BLaER1 treated with 17β-estradiol and CSF1 and Interleukin-3, amounts not matched to agents 10 nM and 100 nM (cell line): ENCODE measurements at regions not wholly inside any gene's neighbourhood (a gene's known extent, or its start where the extent isn't known, plus 50 kb on each side); places are given as distances from the start of the nearest gene placed in this dataset.

Experiments used
- H3K27ac ChIP-seq, 11 experiments: shearing (Covaris generic); formaldehyde crosslinking; 2 replicates each; pipeline ENCODE4 v1.8.1; 2022
- H3K27me3 ChIP-seq, 11 experiments: shearing (Covaris generic); formaldehyde crosslinking; 2 replicates each; pipeline ENCODE4 v1.8.1; 2022
- H3K36me3 ChIP-seq, 11 experiments: shearing (Covaris generic); formaldehyde crosslinking; 2 replicates each; pipeline ENCODE4 v1.8.1; 2022
- H3K4me1 ChIP-seq, 10 experiments: shearing (Covaris generic); formaldehyde crosslinking; 2 replicates each; pipeline ENCODE4 v1.8.1; 2022
- H3K4me2 ChIP-seq, 11 experiments: shearing (Covaris generic); formaldehyde crosslinking; 2 replicates each; pipeline ENCODE4 v1.8.1; 2022
- H3K4me3 ChIP-seq, 10 experiments: shearing (Covaris generic); formaldehyde crosslinking; 2 replicates each; pipeline ENCODE4 v1.8.1; 2022
- H3K9ac ChIP-seq, 11 experiments: shearing (Covaris generic); formaldehyde crosslinking; 2 replicates each; pipeline ENCODE4 v1.8.1; 2022
- H3K9me3 ChIP-seq, 11 experiments: shearing (Covaris generic); formaldehyde crosslinking; replicated peaks in 1 of 11; 2 replicates each; pipeline ENCODE4 v1.8.1; 2022
- H4K20me1 ChIP-seq, 11 experiments: shearing (Covaris generic); formaldehyde crosslinking; 2 replicates each; pipeline ENCODE4 v1.8.1; 2022
- Cebpa-rat ChIP-seq, 11 experiments: shearing (Covaris generic); IDR thresholded peaks; 2 replicates each; pipeline ENCODE4 v1.8.1; 2022

DNA sequence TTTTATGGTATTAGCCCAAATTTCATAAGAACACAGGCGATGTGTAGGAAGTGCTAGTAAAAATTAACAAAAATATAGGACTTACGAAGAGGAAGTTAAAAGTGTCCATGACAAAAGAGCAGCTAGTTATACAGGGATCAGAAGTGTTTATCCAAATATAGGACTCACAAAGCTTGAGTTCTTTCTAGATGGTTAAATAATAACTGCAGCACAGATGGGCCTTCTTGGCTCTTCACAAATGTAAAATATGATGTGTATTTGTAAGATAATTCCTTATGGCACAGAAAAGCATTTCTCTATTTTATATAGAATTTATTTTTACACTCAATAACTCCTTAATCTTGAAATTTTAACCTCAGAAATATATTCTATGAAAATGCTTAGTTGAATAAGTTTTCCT, 100.9 kb upstream of the SPHKAP start:
- H3K27ac ChIP-seq: no peak overlapping the region
- no peak overlapping the region for H3K4me2 ChIP-seq
- no peak for TF ChIP-seq Cebpa-rat (IDR thresholded peaks at IDR 0.05)
- no peaks in the 10 kb centered on the region for H3K36me3 ChIP-seq
- no peaks in the 10 kb centered on the region for H3K4me1 ChIP-seq
- H3K9ac ChIP-seq: no peak overlapping the region
- no peaks in the 10 kb centered on the region for H3K9me3 ChIP-seq
- no peak overlapping the region for H3K4me3 ChIP-seq
- no peaks in the 10 kb centered on the region for H3K27me3 ChIP-seq
- H4K20me1 ChIP-seq: no peaks in the 10 kb centered on the region

DNA sequence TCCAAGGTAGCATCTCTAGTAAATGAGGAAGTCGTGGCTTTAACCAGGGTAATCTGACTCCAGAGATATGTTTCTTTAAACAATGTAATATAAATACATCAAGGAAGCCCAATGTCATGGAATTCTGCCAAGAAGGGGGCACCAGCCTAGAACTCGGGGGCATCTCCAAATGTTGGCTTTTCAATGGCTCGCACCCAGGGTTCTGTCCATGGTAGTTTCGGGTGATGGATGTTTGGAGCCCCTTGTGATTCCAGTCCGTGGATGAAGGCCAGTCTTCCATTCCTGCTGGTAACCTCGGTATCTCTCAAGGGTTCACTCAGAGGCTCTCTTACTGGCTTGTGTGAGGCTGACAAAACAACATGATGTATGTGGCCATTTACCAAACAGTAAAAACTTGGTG, 91.7 kb upstream of the SPHKAP start:
- no peak for TF ChIP-seq Cebpa-rat (IDR thresholded peaks at IDR 0.05)
- Histone ChIP-seq H3K27ac (no peak overlapping the region), H3K4me1 (no peaks in the 10 kb centered on the region), H4K20me1 (no peaks in the 10 kb centered on the region), H3K4me3 (no peak overlapping the region), H3K36me3 (no peaks in the 10 kb centered on the region), H3K9ac (no peak overlapping the region), H3K27me3 (no peaks in the 10 kb centered on the region), H3K4me2 (no peak overlapping the region), H3K9me3 (no peaks in the 10 kb centered on the region)

DNA sequence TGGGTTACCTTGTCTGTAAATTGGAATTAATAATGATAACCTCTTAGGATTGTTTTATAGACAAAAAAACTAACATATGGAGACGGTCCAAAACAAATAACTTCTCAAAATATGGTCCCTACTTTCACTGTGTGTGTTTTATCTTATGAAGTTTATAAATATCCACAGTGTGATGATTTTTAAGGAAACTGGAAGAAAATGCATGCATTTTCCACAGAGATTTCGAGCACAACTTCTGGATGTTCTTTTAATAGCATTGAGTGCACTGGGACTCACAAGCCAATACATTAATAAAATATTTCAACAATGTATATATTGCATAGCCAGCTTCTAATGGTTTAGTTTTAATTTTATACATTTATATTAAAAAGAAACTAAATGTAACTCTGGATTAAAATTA, 87.9 kb upstream of the SPHKAP start:
- no peaks in the 10 kb centered on the region for H3K27me3 ChIP-seq
- no peak for TF ChIP-seq Cebpa-rat (IDR thresholded peaks at IDR 0.05)
- no peak overlapping the region for H3K4me2 ChIP-seq
- no peaks in the 10 kb centered on the region for H3K36me3 ChIP-seq
- no peak overlapping the region for H3K27ac ChIP-seq
- H3K9me3 ChIP-seq: no peaks in the 10 kb centered on the region
- H3K4me1 ChIP-seq: no peaks in the 10 kb centered on the region
- no peak overlapping the region for H3K9ac ChIP-seq
- no peak overlapping the region for H3K4me3 ChIP-seq
- H4K20me1 ChIP-seq: no peaks in the 10 kb centered on the region; a peak in 1 of 22 replicates

DNA sequence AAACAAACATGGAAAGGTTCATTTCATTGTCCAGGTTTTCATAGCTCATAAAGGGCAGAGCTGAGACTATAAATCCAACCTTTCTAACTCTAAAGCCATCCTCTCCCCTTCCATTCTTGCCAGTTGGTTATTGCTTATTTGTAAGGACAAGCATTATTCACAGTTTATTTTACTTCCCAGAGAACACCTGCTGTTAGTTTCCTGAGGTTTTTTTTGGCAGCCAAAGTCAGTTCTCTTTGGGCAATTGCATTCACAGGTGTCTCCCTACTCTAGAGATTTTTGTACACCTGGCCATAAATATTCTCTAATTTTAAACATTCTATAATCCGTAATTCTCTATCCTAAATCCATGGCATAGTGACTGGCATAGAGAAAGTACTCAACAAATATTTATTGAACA, 87.3 kb upstream of the SPHKAP start:
- no peaks in the 10 kb centered on the region; a peak in 1 of 22 replicates for H4K20me1 ChIP-seq
- H3K36me3 ChIP-seq: no peaks in the 10 kb centered on the region
- no peak overlapping the region for H3K9ac ChIP-seq
- H3K27ac ChIP-seq: no peak overlapping the region
- no peak overlapping the region for H3K4me2 ChIP-seq
- no peak overlapping the region for H3K4me3 ChIP-seq
- no peaks in the 10 kb centered on the region for H3K4me1 ChIP-seq
- no peak for TF ChIP-seq Cebpa-rat (IDR thresholded peaks at IDR 0.05)
- H3K9me3 ChIP-seq: no peaks in the 10 kb centered on the region
- H3K27me3 ChIP-seq: no peaks in the 10 kb centered on the region

DNA sequence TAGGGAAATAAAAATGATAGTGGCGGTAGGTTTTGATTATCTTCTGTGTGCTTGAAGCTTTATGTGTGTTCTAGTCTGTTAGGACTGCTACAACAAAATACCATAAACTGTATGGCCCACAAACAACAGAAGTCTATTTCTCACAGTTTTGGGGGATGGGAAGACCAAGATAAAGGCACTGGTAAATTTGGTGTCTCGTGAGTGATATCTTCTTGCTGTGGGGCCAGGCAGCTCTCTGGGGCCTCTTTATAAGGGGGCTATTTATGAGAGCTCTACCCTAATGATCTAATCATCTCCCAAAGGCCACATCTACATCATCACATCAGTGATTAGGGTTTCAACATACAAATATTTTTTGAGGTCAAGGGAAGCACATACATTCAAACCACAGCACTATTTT, 86.8 kb upstream of the SPHKAP start:
- Histone ChIP-seq H3K4me1 (no peaks in the 10 kb centered on the region), H3K27me3 (no peaks in the 10 kb centered on the region), H3K4me3 (no peak overlapping the region), H3K27ac (no peak overlapping the region), H3K9me3 (no peaks in the 10 kb centered on the region), H3K9ac (no peak overlapping the region), H3K36me3 (no peaks in the 10 kb centered on the region), H4K20me1 (no peaks in the 10 kb centered on the region; a peak in 1 of 22 replicates), H3K4me2 (no peak overlapping the region)
- no peak for TF ChIP-seq Cebpa-rat (IDR thresholded peaks at IDR 0.05)

DNA sequence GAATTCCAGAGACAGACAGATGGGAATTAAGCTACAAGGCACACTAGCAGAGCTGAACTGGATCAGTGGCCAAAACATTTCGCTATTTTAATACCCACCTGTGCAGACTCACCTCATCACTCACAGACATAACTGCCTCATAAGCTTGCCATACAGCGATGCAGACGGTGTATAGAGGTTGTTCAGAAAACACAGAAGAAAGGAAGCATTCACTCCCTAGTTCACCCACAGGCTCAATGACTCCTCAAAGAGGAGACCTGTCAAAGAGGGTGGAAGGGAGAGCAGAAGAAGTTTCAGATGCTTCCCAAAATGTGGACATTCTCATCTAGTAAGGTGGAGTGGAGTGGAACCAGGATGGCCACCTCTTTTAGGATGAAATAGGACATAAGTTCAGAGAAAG, 81.7 kb upstream of the SPHKAP start:
- H3K4me1 ChIP-seq: no peaks in the 10 kb centered on the region
- H3K9ac ChIP-seq: no peak overlapping the region
- no peaks in the 10 kb centered on the region for H3K27me3 ChIP-seq
- H3K4me2 ChIP-seq: no peak overlapping the region
- no peaks in the 10 kb centered on the region for H3K9me3 ChIP-seq
- no peaks in the 10 kb centered on the region for H3K36me3 ChIP-seq
- no peak overlapping the region for H3K4me3 ChIP-seq
- no peaks in the 10 kb centered on the region; a peak in 1 of 22 replicates for H4K20me1 ChIP-seq
- no peak for TF ChIP-seq Cebpa-rat (IDR thresholded peaks at IDR 0.05)
- H3K27ac ChIP-seq: no peak overlapping the region

DNA sequence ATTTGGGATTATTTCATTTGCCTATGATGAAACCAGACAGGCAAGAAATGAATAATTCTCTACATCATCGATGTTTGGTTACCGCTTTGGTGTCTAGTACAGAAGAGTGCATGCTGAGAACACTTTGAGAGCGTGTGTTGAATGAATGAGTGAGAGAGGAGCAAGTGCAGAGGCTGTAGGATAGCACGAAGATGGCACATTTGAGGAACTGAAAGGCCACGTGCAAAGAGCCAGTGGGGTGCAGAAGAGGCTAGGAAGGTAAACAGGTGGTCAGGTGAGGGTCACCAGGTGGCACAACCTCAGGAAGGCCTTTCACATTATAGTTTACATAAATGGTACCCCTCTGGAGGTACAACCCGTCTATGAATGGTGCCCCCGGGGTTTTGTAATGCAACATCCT, 80.1 kb upstream of the SPHKAP start:
- Histone ChIP-seq H4K20me1 (no peaks in the 10 kb centered on the region), H3K9ac (no peak overlapping the region), H3K27ac (no peak overlapping the region), H3K27me3 (no peaks in the 10 kb centered on the region), H3K4me1 (no peaks in the 10 kb centered on the region), H3K36me3 (no peaks in the 10 kb centered on the region), H3K4me2 (no peak overlapping the region), H3K4me3 (no peak overlapping the region), H3K9me3 (no peaks in the 10 kb centered on the region)
- TF ChIP-seq Cebpa-rat (IDR thresholded peaks at IDR 0.05): no peak

DNA sequence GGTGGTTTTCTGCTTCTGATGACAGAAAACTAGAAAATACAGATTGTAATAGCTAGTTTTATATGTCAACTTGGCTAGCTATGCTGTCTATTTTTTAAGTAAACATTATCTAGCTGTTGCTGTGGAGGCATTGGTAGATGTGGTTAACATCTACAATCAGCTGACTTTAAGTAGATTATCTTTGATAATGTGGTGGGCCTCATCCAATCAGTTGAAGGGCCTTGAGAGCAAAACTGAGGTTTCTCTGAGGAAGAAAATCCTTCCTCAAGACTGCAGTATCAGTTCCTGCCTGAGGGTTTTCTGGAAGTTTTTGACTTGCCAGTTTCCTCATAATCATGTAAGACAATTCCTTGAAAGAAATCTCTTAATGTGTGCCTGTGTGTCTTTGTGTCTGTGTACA, 75.9 kb upstream of the SPHKAP start:
- H4K20me1 ChIP-seq: no peaks in the 10 kb centered on the region
- no peaks in the 10 kb centered on the region for H3K36me3 ChIP-seq
- H3K4me2 ChIP-seq: no peak overlapping the region
- no peak overlapping the region for H3K4me3 ChIP-seq
- H3K4me1 ChIP-seq: no peaks in the 10 kb centered on the region
- TF ChIP-seq Cebpa-rat (IDR thresholded peaks at IDR 0.05): no peak
- H3K9me3 ChIP-seq: no peaks in the 10 kb centered on the region
- H3K27ac ChIP-seq: no peak overlapping the region
- no peak overlapping the region for H3K9ac ChIP-seq
- H3K27me3 ChIP-seq: no peaks in the 10 kb centered on the region

DNA sequence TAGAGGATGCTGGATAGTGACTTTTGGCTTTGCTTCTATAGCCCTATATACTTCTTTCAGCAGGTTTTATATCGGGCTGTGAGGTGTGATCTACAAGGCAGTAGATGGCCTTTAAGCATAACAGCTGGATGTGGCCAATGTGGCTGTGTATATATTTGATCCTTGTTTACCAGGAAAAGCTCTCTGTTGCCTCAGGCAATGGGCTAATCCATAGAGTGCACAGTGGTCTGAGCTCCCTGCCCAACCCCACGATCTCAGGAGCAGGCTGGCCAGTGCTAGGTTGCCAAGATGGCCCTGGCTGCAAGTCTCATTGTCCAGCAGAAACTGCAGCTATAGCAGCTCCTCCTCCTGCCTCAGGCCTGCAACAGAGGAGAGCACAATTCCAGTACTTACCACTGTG, 72.3 kb upstream of the SPHKAP start:
- Histone ChIP-seq H3K27me3 (no peaks in the 10 kb centered on the region), H3K27ac (no peak overlapping the region), H3K4me1 (no peaks in the 10 kb centered on the region), H4K20me1 (no peaks in the 10 kb centered on the region), H3K4me3 (no peak overlapping the region), H3K9me3 (peaks cover 0 to 14% (median 6%) of the 10 kb centered on the region in 11 experiments; a peak in 10 of 22 replicates), H3K9ac (no peak overlapping the region), H3K36me3 (no peaks in the 10 kb centered on the region), H3K4me2 (no peak overlapping the region)
- no peak for TF ChIP-seq Cebpa-rat (IDR thresholded peaks at IDR 0.05)

DNA sequence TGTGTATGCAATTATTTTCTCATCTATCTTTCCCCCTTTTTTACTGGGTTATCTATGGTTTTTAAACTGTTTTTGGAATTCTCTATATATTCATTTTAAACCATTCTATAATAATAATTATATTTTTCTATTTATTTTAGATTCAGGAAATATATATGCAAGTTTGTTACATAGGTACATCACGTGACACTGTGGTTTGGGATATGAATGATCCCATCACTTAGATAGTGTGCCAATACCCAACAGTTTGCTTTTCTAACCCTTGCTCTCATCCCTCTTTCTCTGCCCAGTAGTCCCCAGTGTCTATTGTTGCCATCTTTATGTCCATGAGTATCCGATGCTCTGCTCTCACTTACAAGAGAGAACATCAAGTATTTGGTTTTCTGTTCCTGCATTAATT, 65.8 kb upstream of the SPHKAP start:
- no peaks in the 10 kb centered on the region for H4K20me1 ChIP-seq
- no peak overlapping the region for H3K27ac ChIP-seq
- no peak for TF ChIP-seq Cebpa-rat (IDR thresholded peaks at IDR 0.05)
- no peak overlapping the region for H3K4me2 ChIP-seq
- H3K4me3 ChIP-seq: no peak overlapping the region
- H3K4me1 ChIP-seq: no peaks in the 10 kb centered on the region
- H3K27me3 ChIP-seq: no peaks in the 10 kb centered on the region
- H3K9me3 ChIP-seq: peaks cover 0 to 14% (median 6%) of the 10 kb centered on the region in 11 experiments; a peak in 10 of 22 replicates
- H3K36me3 ChIP-seq: no peaks in the 10 kb centered on the region
- no peak overlapping the region for H3K9ac ChIP-seq

DNA sequence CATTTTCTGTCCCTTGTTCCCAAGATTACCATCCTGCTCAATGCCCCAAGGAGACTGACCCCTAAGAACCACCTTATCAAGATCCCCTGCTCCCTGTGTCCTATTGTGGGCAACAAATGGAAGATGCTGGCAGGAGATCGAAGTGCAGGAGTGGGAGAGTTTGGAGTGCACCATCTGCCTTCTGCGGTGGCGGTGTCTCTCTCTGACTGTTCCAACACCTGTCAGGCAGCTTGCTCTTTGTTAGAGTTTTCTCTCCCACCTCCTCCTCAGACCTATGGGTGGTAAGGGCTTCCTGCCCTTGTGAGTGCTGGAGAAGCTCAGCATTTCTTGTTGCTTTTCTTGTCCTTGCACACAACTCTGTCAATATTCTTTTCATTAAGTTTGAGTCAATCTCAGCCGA, 64.1 kb upstream of the SPHKAP start:
- H4K20me1 ChIP-seq: no peaks in the 10 kb centered on the region
- H3K4me1 ChIP-seq: no peaks in the 10 kb centered on the region
- TF ChIP-seq Cebpa-rat (IDR thresholded peaks at IDR 0.05): no peak
- peaks cover 0 to 5% (median 0%) of the 10 kb centered on the region in 11 experiments; a peak in 4 of 22 replicates for H3K9me3 ChIP-seq
- no peaks in the 10 kb centered on the region for H3K27me3 ChIP-seq
- no peak overlapping the region for H3K4me2 ChIP-seq
- no peak overlapping the region for H3K27ac ChIP-seq
- H3K9ac ChIP-seq: no peak overlapping the region
- no peak overlapping the region for H3K4me3 ChIP-seq
- no peaks in the 10 kb centered on the region for H3K36me3 ChIP-seq
